ENCODE measurements at regions not wholly inside any gene's neighbourhood (a gene's known extent, or its start where the extent isn't known, plus 50 kb on each side); places are given as distances from the start of the nearest gene placed in this dataset.

DNA sequence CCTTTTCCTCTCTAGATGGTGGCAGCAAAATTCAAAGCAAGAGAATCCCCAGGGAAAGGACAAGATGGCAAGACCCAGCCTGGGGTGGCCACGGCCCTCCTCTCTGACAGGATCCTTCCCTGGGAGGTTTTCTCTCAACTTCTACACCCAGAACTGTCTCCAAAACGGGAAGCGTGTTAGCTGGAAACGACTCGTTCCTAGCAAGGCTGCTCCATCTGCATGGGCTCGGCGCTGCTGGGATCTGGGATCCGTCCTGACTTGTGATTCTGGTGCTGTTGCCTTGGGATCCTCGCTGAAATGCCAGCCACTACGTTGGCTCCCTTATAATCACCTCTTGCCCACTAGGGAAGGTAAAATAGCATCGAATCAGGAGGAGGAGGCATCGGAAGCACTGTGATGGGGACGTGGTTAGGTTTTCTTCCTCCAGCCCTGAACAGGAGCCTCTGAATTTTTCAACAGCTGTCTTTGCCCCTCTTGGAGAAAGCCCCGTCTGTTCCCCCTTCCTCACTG lies 514.8 kb upstream of the MYT1L start:
- no peak for DNase-seq (ENCODE audit: insufficient read length, low spot score, missing footprints)
- Histone ChIP-seq H3K9me3 (ENCODE audit: low read depth, low read length) (no peaks in the 10 kb centered on the region), H3K36me3 (ENCODE audit: insufficient read depth, low read length) (no peaks in the 10 kb centered on the region), H3K79me2 (ENCODE audit: insufficient read depth, low read length) (no peaks in the 10 kb centered on the region), H3K4me1 (ENCODE audit: insufficient read depth, low read length) (no peaks in the 10 kb centered on the region), H2AFZ (ENCODE audit: low read length) (no peak overlapping the region), H3K27ac (ENCODE audit: low read depth, low read length) (no peak overlapping the region), H3K27me3 (ENCODE audit: insufficient read depth, low read length) (no peaks in the 10 kb centered on the region), H4K20me1 (ENCODE audit: insufficient read depth, low read length) (no peaks in the 10 kb centered on the region), H3K4me2 (ENCODE audit: insufficient read depth, low read length) (no peak overlapping the region), H3K4me3 (ENCODE audit: insufficient read depth, low read length) (no peak overlapping the region)
- TF ChIP-seq, protein P1, sequence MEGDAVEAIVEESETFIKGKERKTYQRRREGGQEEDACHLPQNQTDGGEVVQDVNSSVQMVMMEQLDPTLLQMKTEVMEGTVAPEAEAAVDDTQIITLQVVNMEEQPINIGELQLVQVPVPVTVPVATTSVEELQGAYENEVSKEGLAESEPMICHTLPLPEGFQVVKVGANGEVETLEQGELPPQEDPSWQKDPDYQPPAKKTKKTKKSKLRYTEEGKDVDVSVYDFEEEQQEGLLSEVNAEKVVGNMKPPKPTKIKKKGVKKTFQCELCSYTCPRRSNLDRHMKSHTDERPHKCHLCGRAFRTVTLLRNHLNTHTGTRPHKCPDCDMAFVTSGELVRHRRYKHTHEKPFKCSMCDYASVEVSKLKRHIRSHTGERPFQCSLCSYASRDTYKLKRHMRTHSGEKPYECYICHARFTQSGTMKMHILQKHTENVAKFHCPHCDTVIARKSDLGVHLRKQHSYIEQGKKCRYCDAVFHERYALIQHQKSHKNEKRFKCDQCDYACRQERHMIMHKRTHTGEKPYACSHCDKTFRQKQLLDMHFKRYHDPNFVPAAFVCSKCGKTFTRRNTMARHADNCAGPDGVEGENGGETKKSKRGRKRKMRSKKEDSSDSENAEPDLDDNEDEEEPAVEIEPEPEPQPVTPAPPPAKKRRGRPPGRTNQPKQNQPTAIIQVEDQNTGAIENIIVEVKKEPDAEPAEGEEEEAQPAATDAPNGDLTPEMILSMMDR (IDR thresholded peaks at IDR 0.05; ENCODE audit: extremely low read depth, low read depth, low read length) = no peak

GRCh38 chr2:2845267-2845666 lies 514.2 kb upstream of the MYT1L start:
- no peak overlapping the region for H3K4me2 ChIP-seq (ENCODE audit: insufficient read depth, low read length)
- H3K27me3 ChIP-seq (ENCODE audit: insufficient read depth, low read length) = no peaks in the 10 kb centered on the region
- H3K9me3 ChIP-seq (ENCODE audit: low read depth, low read length) = no peaks in the 10 kb centered on the region
- no peaks in the 10 kb centered on the region for H3K4me1 ChIP-seq (ENCODE audit: insufficient read depth, low read length)
- H3K4me3 ChIP-seq (ENCODE audit: insufficient read depth, low read length) = no peak overlapping the region
- no peaks in the 10 kb centered on the region for H4K20me1 ChIP-seq (ENCODE audit: insufficient read depth, low read length)
- no peak for DNase-seq (ENCODE audit: insufficient read length, low spot score, missing footprints)
- TF ChIP-seq, protein P1 (IDR thresholded peaks at IDR 0.05; ENCODE audit: extremely low read depth, low read depth, low read length) = no peak
- H2AFZ ChIP-seq (ENCODE audit: low read length) = no peak overlapping the region
- H3K36me3 ChIP-seq (ENCODE audit: insufficient read depth, low read length) = no peaks in the 10 kb centered on the region
- no peaks in the 10 kb centered on the region for H3K79me2 ChIP-seq (ENCODE audit: insufficient read depth, low read length)
- no peak overlapping the region for H3K27ac ChIP-seq (ENCODE audit: low read depth, low read length)

DNA sequence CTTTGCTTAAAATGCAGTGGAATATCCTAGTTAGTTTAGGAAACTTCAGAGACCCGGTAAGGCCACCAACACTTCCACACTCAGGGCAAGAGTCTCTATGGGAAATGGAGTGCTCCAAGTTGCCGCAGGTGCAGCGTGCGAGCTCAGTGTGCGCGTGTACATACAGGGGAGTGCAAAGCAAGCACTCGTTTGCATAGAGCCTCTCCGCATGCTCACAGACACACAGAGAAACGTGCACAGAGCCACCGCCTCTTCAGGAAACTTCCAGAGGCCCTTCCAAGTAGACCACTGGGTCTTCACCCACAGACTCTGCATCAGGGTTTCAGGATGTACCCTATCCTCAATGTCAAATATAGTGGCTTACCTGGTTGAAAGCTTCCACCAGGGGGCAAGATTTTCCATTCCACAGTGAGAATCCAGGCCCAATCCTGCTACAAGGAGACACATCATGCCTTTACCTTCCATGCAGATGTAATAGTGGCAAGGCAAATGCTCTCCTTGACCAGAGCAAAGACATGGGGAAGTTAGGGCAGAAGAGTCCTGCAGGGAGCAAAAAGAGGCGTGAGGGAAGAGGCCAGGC lies 513.0 kb upstream of the MYT1L start:
- Histone ChIP-seq H3K79me2 (ENCODE audit: insufficient read depth, low read length) (no peaks in the 10 kb centered on the region), H2AFZ (ENCODE audit: low read length) (no peak overlapping the region), H3K27me3 (ENCODE audit: insufficient read depth, low read length) (no peaks in the 10 kb centered on the region), H3K27ac (ENCODE audit: low read depth, low read length) (no peak overlapping the region), H4K20me1 (ENCODE audit: insufficient read depth, low read length) (no peaks in the 10 kb centered on the region), H3K4me2 (ENCODE audit: insufficient read depth, low read length) (no peak overlapping the region), H3K4me1 (ENCODE audit: insufficient read depth, low read length) (no peaks in the 10 kb centered on the region), H3K36me3 (ENCODE audit: insufficient read depth, low read length) (no peaks in the 10 kb centered on the region), H3K4me3 (ENCODE audit: insufficient read depth, low read length) (no peak overlapping the region), H3K9me3 (ENCODE audit: low read depth, low read length) (no peaks in the 10 kb centered on the region)
- DNase-seq (ENCODE audit: insufficient read length, low spot score, missing footprints) = no peak
- TF ChIP-seq, protein P1 (IDR thresholded peaks at IDR 0.05; ENCODE audit: extremely low read depth, low read depth, low read length) = no peak

GRCh38 chr2:2842466-2842865 lies 511.4 kb upstream of the MYT1L start:
- no peak overlapping the region for H2AFZ ChIP-seq (ENCODE audit: low read length)
- H3K9me3 ChIP-seq (ENCODE audit: low read depth, low read length) = no peaks in the 10 kb centered on the region
- TF ChIP-seq, protein P1 (IDR thresholded peaks at IDR 0.05; ENCODE audit: extremely low read depth, low read depth, low read length) = no peak
- H3K4me3 ChIP-seq (ENCODE audit: insufficient read depth, low read length) = no peak overlapping the region
- DNase-seq (ENCODE audit: insufficient read length, low spot score, missing footprints) = no peak
- H3K4me2 ChIP-seq (ENCODE audit: insufficient read depth, low read length) = no peak overlapping the region
- no peak overlapping the region for H3K27ac ChIP-seq (ENCODE audit: low read depth, low read length)
- H3K4me1 ChIP-seq (ENCODE audit: insufficient read depth, low read length) = no peaks in the 10 kb centered on the region
- H3K27me3 ChIP-seq (ENCODE audit: insufficient read depth, low read length) = no peaks in the 10 kb centered on the region
- H3K36me3 ChIP-seq (ENCODE audit: insufficient read depth, low read length) = no peaks in the 10 kb centered on the region
- H3K79me2 ChIP-seq (ENCODE audit: insufficient read depth, low read length) = no peaks in the 10 kb centered on the region
- no peaks in the 10 kb centered on the region for H4K20me1 ChIP-seq (ENCODE audit: insufficient read depth, low read length)

Measured in osteoblast (primary cell).